HG02840 (cell line): ENCODE measurements at regions not wholly inside any gene's neighbourhood (a gene's known extent, or its start where the extent isn't known, plus 50 kb on each side); places are given as distances from the start of the nearest gene placed in this dataset.
"Not testable (repeated sequence)": the region's sequence is repeated elsewhere in the genome, so short reads cannot be mapped to it uniquely, and the experiment has no call there.

Source experiments
- ATAC-seq: cut with Tn5 transposase; IDR thresholded peaks from one replicate; pipeline ENCODE4 v1.9.1; 2021; ENCODE audit warnings: mild to moderate bottlenecking, moderate library complexity, moderate number of reproducible peaks; ENCODE audit not compliant: unreplicated experiment, low FRiP score

DNA sequence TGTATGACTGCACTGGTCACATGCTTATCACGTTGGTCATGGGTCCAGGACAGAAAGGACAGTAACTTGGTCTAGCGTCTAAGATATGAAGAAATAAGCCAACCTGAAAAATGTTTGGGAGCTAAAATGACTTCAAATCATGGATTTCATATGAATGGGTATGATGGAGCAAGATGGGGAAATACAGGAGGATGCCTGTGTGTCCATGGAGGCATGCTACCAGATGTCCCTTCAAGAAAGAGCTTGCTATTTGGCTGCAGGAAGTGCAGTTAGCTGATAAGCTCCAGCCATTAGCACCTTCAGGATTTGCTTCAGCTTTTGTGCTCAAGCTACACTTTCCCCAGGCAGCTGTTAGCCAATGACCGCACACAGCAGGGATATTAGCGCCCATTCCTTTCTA, 164.6 kb upstream of the THBS1 start:
- no peak for ATAC-seq

GRCh38 chr15:39417366-39418134, 163.3 kb upstream of the THBS1 start:
- no peak for ATAC-seq

DNA sequence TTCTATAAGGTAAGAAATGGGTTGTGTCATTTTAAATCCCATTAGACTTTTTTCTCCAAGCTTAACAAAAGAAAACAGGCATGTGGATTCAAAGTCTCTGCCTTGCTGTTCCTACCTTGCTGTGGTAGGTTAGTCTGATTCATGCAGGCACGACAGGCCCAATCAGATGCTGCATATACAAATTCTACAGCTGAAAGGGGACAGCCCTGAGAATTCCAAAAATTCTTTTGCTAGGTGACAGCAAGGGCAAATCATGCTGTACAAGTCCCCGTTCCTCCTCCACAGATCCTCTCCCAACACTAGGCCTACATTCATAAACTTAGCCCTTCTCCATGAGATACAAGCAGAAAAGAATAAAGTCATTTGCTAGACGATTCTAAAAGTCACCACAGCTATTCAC, 161.2 kb upstream of the THBS1 start:
- ATAC-seq: no peak

DNA sequence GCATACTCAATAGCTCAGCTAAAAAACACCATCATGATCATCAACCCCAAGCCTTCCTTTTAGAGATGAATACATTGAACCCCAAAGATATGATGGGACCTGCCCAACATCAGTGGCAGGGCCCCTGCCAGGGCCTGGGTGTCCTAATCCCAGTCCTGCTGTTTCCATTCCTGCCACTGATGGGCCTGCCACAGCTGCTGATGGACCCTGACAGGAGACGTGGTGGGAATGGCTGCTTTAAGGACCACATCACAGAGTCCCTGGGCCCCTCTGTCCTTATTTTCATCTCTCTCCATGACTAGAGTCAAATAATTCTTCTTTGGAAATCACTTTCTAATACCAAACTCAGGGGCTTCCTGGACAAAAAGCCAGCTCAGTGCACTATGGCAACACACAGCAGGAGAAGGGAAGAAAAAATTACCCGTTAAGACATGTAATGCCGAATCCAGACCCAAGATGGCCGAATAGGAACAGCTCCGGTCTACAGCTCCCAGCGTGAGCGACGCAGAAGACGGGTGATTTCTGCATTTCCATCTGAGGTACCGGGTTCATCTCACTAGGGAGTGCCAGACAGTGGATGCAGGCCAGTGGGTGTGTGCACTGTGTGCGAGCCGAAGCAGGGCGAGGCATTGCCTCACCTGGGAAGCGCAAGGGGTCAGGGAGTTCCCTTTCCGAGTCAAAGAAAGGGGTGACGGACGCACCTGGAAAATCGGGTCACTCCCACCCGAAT, 160.6 kb upstream of the THBS1 start:
- not testable (repeated sequence) for ATAC-seq

GRCh38 chr15:39420853-39421192, 160.1 kb upstream of the THBS1 start:
- ATAC-seq: not testable (repeated sequence)

- peak; percentile 83 for ATAC-seq
Measured at GRCh38 chr15:39426552-39427532, 154.0 kb upstream of the THBS1 start.

DNA sequence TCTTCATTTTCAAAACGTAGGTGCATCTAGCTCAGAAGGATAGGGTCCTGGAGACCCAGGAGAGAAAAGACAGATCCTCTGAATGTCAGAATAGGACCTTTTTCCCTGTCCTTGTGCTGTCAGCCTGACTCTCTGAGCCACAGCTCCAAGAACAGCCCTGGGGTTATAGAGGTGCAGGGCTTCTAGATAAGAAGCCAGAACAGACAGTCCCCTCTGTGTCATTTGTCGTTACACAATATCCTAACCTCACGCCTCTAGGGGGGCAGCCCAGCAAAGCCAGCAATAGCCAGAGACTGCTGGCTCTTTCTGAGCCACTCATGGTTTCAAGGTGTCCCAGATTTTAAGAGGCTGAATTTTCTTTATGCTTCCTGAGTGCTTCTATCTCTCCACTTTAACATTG, 153.2 kb upstream of the THBS1 start:
- no peak for ATAC-seq

- ATAC-seq: peak; percentile 40
Measured at GRCh38 chr15:39429898-39430357, 151.0 kb upstream of the THBS1 start.

- no peak for ATAC-seq
Measured at GRCh38 chr15:39430389-39430788, 150.5 kb upstream of the THBS1 start.

DNA sequence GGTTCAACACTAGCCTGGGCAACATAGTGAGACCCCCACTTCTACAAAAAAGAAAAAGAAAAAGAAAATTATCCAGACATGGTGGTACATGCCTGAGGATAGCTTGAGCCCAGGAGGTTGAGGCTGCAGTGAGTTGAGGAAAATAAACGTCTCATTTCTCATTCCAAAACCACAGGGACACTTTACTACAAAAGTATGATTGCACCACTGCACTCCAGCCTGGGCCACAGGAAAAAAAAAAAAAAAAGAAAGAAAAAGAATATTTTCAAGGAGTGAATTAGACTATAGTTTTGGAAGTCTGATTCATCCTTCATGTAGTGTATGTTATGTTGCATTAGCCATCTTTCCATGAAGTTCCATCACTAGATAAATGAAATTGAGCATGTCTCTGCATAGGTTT, 149.5 kb upstream of the THBS1 start:
- no peak for ATAC-seq

DNA sequence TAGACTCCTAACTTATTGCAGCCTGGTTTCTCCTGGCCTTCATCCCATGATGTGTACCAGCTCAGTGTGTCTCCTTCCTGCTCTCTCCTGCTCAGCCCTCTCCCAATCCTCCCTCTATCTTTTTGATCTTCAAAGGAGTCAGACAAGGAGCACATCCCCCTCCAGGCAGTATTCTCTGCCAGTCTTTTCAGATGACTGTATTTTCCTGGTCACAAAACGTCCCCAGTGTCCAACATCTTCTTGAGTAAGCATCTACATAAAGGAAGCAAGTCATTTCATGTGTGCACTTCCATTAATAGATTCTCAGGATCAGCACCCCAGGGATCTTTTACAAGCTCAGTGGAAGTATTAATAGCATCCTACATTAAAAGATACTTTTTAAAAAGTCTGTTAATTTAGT, 148.9 kb upstream of the THBS1 start:
- no peak for ATAC-seq

DNA sequence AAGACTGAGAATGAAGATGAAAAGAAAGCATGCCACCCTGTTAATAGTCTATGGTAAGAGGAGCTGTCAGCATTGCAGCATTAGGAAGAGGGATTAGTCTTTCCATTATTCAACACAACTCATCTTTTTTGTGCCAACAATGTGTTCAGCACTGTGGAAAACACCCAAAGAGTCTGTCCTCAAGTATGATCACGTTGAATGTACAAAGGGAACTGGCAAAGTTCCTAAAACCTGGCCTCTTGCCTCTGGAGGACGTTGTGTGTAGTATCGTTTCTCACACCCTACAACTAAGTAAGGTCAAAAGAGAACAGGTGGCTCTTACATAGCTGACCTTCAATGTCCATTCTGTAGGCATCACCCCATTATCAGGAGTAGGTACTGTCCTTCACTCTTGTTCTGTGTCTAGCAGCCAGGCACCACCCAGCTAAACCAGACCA, 147.9 kb upstream of the THBS1 start:
- no peak for ATAC-seq

GRCh38 chr15:39433376-39433775, 147.5 kb upstream of the THBS1 start:
- no peak for ATAC-seq

- ATAC-seq: no peak
Measured at GRCh38 chr15:39434163-39434562, 146.7 kb upstream of the THBS1 start.

- ATAC-seq: no peak
Measured at GRCh38 chr15:39434751-39435238, 146.1 kb upstream of the THBS1 start.

- ATAC-seq: no peak
Measured at GRCh38 chr15:39435244-39435643, 145.6 kb upstream of the THBS1 start.

- ATAC-seq: no peak
Measured at GRCh38 chr15:39438260-39438659, 142.6 kb upstream of the THBS1 start.

DNA sequence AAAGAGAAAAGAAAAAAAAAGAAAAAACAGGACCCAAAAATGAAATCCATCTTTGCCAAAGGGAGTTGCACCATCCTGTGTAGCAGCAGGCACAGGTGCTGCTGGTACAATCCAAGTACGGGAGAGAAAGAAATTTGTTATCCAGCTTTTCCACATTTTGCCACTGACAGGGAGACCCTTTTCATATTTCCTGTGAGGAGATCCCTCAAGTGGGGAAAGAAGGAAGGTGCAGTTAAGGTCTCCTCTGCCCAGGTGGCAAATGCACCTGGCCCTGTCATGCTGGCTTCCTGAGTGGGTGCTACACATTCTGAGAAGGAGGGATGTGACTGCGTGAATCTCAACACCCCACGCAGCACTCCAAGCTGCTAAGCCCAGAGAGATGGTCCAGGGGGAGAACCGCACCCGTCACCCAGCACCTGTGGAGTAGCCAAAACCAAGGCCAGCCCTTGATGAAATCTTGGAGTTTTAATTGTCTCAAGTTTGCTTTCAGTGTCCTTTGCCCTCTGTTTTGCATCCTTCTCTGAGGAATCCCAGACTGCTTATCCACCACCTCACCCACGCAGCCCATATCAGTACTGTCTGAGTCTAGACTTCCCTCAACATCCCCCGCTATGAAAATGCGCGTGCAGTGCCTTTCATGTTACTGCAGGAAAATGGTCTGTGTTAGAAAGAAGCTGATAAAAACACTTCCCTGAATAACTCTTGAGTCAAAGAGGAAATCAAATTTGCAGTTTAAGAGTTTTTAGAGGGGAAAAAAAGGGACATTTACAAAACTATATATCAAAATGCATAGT, 141.9 kb upstream of the THBS1 start:
- no peak for ATAC-seq

DNA sequence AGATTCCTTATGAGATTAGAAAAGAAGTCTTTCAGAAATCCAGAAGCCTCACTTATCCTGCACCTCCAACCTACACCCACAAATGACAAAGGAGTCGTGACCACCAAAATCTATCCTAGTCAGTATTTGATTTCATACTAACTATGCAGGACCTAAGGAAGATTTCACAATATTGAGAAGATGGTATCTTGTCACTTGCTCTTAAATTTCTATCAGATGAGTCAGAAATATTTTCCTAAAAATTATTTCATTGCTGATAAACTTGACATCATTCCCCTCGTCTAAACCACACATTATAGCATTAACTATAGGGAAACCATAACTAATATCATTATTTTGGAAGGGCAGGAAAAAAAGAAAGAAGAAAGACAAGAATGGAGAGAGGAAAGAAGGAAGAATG, 138.0 kb upstream of the THBS1 start:
- ATAC-seq: no peak
